GM23248 (cell line): ENCODE measurements at regions not wholly inside any gene's neighbourhood (a gene's known extent, or its start where the extent isn't known, plus 50 kb on each side); places are given as distances from the start of the nearest gene placed in this dataset.
"Not testable (repeated sequence)": the region's sequence is repeated elsewhere in the genome, so short reads cannot be mapped to it uniquely, and the experiment has no call there.

Experiments used
- DNase-seq: peaks from one replicate; pipeline ENCODE4 v3.0.0-alpha.2; 2015
- H2AFZ ChIP-seq: fragments of 200-600 bp; sonication (generic); 2 replicates; pipeline ENCODE4 v1.6.1; 2016; ENCODE audit warnings: antibody characterized with exemption
- H3F3A ChIP-seq: fragments of 200-600 bp; sonication (generic); 2 replicates; pipeline ENCODE4 v1.6.1; 2016; ENCODE audit warnings: mild to moderate bottlenecking, antibody characterized with exemption, mixed run types; ENCODE audit not compliant: insufficient read depth
- H3K27ac ChIP-seq: fragments of 200-600 bp; sonication (generic); 2 replicates; pipeline ENCODE4 v1.5.1; 2016; ENCODE audit warnings: mild to moderate bottlenecking
- H3K27me3 ChIP-seq: fragments of 200-600 bp; sonication (generic); replicated peaks from 2 replicates; pipeline ENCODE4 v1.6.1; 2016; ENCODE audit warnings: mild to moderate bottlenecking; ENCODE audit not compliant: insufficient read depth
- H3K36me3 ChIP-seq: fragments of 200-600 bp; sonication (generic); 2 replicates; pipeline ENCODE4 v1.6.1; 2016; ENCODE audit warnings: low read depth, mild to moderate bottlenecking
- H3K4me1 ChIP-seq: fragments of 200-600 bp; sonication (generic); 2 replicates; pipeline ENCODE4 v1.6.1; 2016; ENCODE audit warnings: mild to moderate bottlenecking; ENCODE audit not compliant: insufficient read depth
- H3K4me2 ChIP-seq: fragments of 200-600 bp; sonication (generic); one replicate; pipeline ENCODE4 v1.6.1; 2016; ENCODE audit warnings: mild to moderate bottlenecking; ENCODE audit not compliant: unreplicated experiment
- H3K4me3 ChIP-seq: fragments of 200-600 bp; sonication (generic); 2 replicates; pipeline ENCODE4 v1.5.1; 2016; ENCODE audit warnings: mild to moderate bottlenecking
- H3K79me2 ChIP-seq: fragments of 200-600 bp; sonication (generic); 2 replicates; pipeline ENCODE4 v1.6.1; 2016; ENCODE audit warnings: mild to moderate bottlenecking; ENCODE audit not compliant: insufficient read depth
- H3K9ac ChIP-seq: fragments of 200-600 bp; sonication (generic); 2 replicates; pipeline ENCODE4 v1.6.1; 2016; ENCODE audit warnings: mild to moderate bottlenecking
- H3K9me2 ChIP-seq: fragments of 200-600 bp; sonication (generic); 2 replicates; pipeline ENCODE4 v1.6.1; 2016; ENCODE audit warnings: mixed run types, mild to moderate bottlenecking, moderate library complexity; ENCODE audit not compliant: insufficient read depth
- H3K9me3 ChIP-seq: fragments of 200-600 bp; sonication (generic); one replicate; pipeline ENCODE4 v1.6.1; 2017; ENCODE audit warnings: low read depth
- H4K20me1 ChIP-seq: fragments of 200-600 bp; sonication (generic); 2 replicates; pipeline ENCODE4 v1.6.0; 2016; ENCODE audit not compliant: insufficient read depth
- EZH2 ChIP-seq: fragments of 200-600 bp; sonication (generic); IDR thresholded peaks from 2 replicates; pipeline ENCODE4 v1.6.1; 2018; ENCODE audit warnings: antibody characterized with exemption, mild to moderate bottlenecking; ENCODE audit not compliant: insufficient read depth, poor library complexity, severe bottlenecking
- EZH2phosphoT487 ChIP-seq: fragments of 200-600 bp; sonication (generic); IDR thresholded peaks from 2 replicates; pipeline ENCODE4 v1.6.1; 2018; ENCODE audit warnings: antibody characterized with exemption, moderate library complexity, mild to moderate bottlenecking, low read depth; ENCODE audit not compliant: insufficient read depth
- WGBS, 2 experiments: methylation state at CpG; one replicate each; pipeline ENCODE4 v1.1.6; 2015 to 2017; ENCODE audit warnings: low lambda C conversion rate in 2 of 2, low coverage in 1 of 2; ENCODE audit errors: missing lambda C conversion rate in 2 of 2; 5-methylcytosine and 5-hydroxymethylcytosine counted together
- in situ Hi-C: fragments of 300-500 bp; cut with MboI; formaldehyde crosslinking; loops from 2 replicates; pipeline ENCODE4 v1.15.0; 2020

DNA sequence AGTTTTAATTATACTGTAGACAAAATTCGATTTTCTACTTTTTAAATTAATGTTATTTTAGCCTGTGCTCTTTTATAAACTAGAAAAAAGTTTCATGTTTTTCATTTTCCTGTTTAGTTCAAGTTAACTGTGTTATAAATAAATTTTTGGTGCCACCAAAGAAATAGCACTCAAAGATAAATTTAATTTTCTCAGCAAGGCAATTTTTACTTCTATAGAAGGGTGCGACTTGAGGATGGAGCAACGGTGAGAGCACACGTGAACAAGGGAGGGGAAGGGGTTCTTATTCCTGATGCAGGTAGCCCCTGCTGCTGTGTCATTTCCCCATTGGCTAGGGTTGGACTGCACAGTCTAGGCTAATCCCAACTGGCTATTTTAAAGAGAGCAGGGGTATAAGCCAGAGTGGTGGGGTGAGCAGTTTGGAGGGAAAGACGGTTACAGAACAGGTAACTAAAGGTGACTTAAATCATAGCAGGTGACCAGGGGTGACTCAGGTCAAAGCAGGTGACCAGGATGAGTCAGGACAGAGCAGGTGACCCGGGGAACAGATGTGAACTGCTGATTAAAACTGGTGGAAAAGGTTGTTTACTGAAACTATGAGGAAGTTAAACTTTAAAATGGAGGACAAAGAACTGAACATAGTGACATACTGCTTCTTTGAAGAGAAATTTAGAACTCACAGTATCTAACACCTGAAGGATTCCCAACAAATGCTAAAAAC lies 104.6 kb upstream of the GPBP1 start:
- Histone ChIP-seq H3K36me3 (no peaks in the 10 kb centered on the region), H3K27me3 (no peaks in the 10 kb centered on the region), H3F3A (no peaks in the 10 kb centered on the region), H3K4me2 (no peak overlapping the region), H3K79me2 (no peaks in the 10 kb centered on the region), H3K4me3 (no peak overlapping the region), H3K9me2 (no peaks in the 10 kb centered on the region), H3K27ac (no peak overlapping the region), H3K9me3 (no peaks in the 10 kb centered on the region), H3K4me1 (no peaks in the 10 kb centered on the region), H4K20me1 (no peaks in the 10 kb centered on the region), H2AFZ (no peak overlapping the region), H3K9ac (no peak overlapping the region)
- in situ Hi-C loops, result no loop called here
- DNase-seq, result no peak
- 38 to 48% methylated on average over 6 of the region's 6 CpGs for WGBS, 2 experiments
- TF ChIP-seq EZH2, result no peak
- TF ChIP-seq EZH2phosphoT487, result no peak

DNA sequence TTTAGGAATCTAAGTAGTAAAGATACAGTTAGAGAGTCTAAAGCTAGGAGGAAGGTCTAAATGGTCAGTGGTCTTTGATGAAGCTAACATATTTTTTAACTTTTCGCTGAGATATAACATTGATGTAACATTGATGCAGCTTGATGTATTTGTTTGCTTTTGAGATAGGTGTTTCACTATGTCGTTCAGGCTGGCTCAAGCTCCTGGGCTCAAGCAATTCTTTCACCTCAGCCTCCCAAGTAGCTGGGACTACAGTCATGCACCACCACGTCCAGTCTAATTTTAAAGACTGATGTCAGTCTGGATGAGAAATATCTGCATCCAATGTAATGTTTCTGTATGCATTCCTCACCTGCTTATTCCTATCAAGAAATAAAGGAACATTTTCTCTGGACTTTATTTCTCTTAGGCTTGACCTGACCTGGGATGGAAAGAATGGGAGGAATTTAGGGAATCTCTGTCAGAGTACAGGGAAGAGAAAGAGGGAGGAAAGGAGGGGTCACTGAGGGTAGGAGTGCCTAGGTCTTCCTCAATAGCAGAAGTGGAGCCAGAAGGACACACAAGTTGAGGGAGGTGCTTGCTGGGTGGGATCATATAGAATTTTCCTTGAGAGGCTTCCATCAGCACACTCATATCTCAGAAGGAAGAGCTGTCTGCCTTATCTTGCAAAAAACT lies 101.5 kb upstream of the GPBP1 start:
- Histone ChIP-seq H2AFZ (no peak overlapping the region), H3K27ac (no peak overlapping the region), H3K4me1 (no peaks in the 10 kb centered on the region), H3K79me2 (no peaks in the 10 kb centered on the region), H4K20me1 (no peaks in the 10 kb centered on the region), H3F3A (no peaks in the 10 kb centered on the region), H3K9ac (no peak overlapping the region), H3K36me3 (no peaks in the 10 kb centered on the region), H3K27me3 (no peaks in the 10 kb centered on the region; the same call in 1 of the 2 replicates), H3K4me2 (no peak overlapping the region), H3K9me3 (no peaks in the 10 kb centered on the region), H3K4me3 (no peak overlapping the region), H3K9me2 (no peaks in the 10 kb centered on the region)
- no peak for DNase-seq
- 29 to 35% methylated on average over 3 of the region's 3 CpGs for WGBS, 2 experiments
- TF ChIP-seq EZH2 (no peak), EZH2phosphoT487 (no peak)
- in situ Hi-C loops, result no loop called here

DNA sequence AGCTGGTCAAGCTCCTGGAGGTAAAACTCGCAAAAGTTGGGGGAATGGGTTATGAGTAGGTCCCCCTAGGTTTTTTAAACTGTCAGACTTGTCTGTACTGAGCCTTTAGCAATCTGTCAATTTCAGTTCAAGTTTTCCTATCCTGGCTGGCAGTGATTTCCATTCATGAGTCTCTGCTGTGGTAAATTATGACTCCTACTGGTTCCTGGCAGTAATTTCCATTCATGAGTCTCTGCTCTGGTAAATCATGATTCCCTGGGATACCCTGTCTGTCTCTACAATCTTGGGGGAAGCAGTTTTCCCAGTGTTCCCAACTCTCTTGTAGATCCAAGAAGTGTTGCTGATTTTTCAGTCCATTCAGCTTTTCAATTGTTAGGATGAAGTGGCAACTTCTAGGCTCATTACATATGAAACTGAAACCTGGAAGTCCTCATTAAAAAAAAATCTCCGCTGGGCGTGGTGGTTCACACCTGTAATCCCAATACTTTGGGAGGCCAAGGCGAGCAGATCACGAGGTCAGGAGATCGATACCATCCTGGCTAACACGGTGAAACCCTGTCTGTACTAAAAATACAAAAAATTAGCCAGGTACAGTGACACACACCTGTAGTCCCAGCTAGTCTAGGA lies 91.3 kb upstream of the GPBP1 start:
- peak; percentile 34 for DNase-seq

DNA sequence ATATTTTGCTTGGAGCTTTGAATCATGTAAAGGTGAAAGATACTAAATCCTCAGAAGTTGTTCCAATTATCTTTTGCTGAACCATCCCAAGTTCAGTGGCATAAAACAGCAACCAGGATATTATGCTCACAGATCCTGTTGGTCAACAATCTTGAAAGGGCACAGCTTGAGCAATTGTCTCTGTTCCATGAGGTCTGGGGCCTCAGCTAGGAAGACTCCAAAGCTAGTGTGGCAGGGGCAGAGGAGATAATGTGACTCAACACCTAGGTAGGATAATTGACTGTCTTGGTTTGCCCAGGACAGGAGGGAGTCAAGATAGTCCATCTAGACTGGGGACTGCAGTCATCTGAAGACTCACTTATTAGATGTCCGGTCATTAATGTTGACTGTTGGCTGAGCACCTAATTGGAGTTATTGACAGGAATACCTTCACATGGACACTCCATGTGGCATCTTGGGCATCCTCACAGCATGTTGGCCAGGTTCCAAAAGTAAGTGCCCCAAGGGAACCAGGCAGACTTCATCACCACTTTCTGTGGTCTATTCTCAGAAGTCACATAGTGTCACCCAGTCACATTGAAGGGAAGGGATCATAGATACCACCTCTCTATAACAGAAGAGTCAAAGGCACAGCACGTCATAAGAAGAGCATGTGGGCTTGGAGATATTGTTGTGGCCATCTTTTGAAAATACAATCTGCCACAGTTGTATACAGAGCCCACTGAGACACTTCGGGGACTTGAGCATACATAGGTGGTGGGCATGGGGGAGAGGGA lies 88.4 kb upstream of the GPBP1 start:
- Histone ChIP-seq H3K9me2 (no peaks in the 10 kb centered on the region), H3K27ac (no peak overlapping the region), H3K4me3 (no peak overlapping the region), H3K27me3 (no peaks in the 10 kb centered on the region), H3K79me2 (no peaks in the 10 kb centered on the region), H3K36me3 (no peaks in the 10 kb centered on the region), H3K4me1 (no peaks in the 10 kb centered on the region), H3K4me2 (no peak overlapping the region), H4K20me1 (no peaks in the 10 kb centered on the region), H3K9ac (no peak overlapping the region), H2AFZ (no peak overlapping the region), H3K9me3 (no peaks in the 10 kb centered on the region), H3F3A (no peaks in the 10 kb centered on the region)
- WGBS, 2 experiments, result 60 to 63% methylated on average over 3 of the region's 3 CpGs
- no peak for DNase-seq
- TF ChIP-seq EZH2 (no peak), EZH2phosphoT487 (no peak)
- in situ Hi-C loops, result no loop called here

More for the DNA sequence above, 91.3 kb upstream of the GPBP1 start:
- WGBS, 2 experiments, result 47 to 55% methylated on average over 7 of the region's 7 CpGs
- Histone ChIP-seq H3K27me3 (no peaks in the 10 kb centered on the region), H3K4me3 (no peak overlapping the region), H3K27ac (no peak overlapping the region), H3K9ac (no peak overlapping the region), H3K79me2 (no peaks in the 10 kb centered on the region), H4K20me1 (no peaks in the 10 kb centered on the region), H3K36me3 (no peaks in the 10 kb centered on the region), H3K9me2 (no peaks in the 10 kb centered on the region), H3K4me1 (no peaks in the 10 kb centered on the region), H3K4me2 (no peak overlapping the region), H3F3A (no peaks in the 10 kb centered on the region), H3K9me3 (no peaks in the 10 kb centered on the region), H2AFZ (no peak overlapping the region)
- TF ChIP-seq EZH2phosphoT487, result no peak
- no peak for TF ChIP-seq EZH2
- in situ Hi-C loops, result no loop called here

DNA sequence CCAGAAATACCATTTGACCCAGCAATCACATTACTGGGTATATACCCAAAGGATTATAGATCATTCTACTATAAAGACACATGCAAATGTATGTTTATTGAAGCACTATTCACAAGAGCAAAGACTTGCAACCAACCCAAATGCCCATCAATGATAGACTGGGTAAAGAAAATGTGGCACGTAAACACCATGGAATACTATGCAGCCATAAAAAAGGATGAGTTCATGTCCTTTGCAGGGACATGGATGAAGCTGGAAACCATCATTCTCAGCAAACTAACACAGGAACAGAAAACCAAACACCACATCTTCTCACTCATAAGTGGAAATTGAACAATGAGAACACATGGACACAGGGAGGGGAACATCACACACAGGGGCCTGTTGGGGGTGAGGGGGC lies 85.9 kb upstream of the GPBP1 start:
- H3K9me2 ChIP-seq, H3K9me3 ChIP-seq, H2AFZ ChIP-seq, H3K79me2 ChIP-seq, H3K4me2 ChIP-seq, H3K4me3 ChIP-seq, H3K27me3 ChIP-seq, H3K4me1 ChIP-seq, H3F3A ChIP-seq, H3K9ac ChIP-seq, H3K27ac ChIP-seq, in situ Hi-C loops, H4K20me1 ChIP-seq, DNase-seq, H3K36me3 ChIP-seq: not testable (repeated sequence)
- WGBS, 2 experiments, result 48 to 79% methylated on average over 1 of the region's 1 CpG
